ENCODE measurements at regions not wholly inside any gene's neighbourhood (a gene's known extent, or its start where the extent isn't known, plus 50 kb on each side); places are given as distances from the start of the nearest gene placed in this dataset.

GRCh38 chr11:101741479-101742175, 157.8 kb upstream of the TRPC6 start:
- no peak for TF ChIP-seq CTCF (IDR thresholded peaks at IDR 0.05 in 2 of 3, conservative IDR thresholded peaks at IDR 0.05 in 1 of 3; ENCODE audit: borderline replicate concordance in 1 of 3, insufficient read depth in 1 of 3, low read depth in 2 of 3, low read length in 2 of 3)
- TF ChIP-seq, protein P1, sequence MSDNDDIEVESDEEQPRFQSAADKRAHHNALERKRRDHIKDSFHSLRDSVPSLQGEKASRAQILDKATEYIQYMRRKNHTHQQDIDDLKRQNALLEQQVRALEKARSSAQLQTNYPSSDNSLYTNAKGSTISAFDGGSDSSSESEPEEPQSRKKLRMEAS (IDR thresholded peaks at IDR 0.05), result no peak
